ENCODE measurements at regions not wholly inside any gene's neighbourhood (a gene's known extent, or its start where the extent isn't known, plus 50 kb on each side); places are given as distances from the start of the nearest gene placed in this dataset.

- TF ChIP-seq IRF9 (CRISPR knock-in tag; IDR thresholded peaks at IDR 0.05; ENCODE audit: borderline replicate concordance) = 0 out of 2 replicates have a peak, but pooled peaks have one; percentile 37
- peak in 1 of 2 experiments; percentile 42; a peak in 1 of 4 replicates for TF ChIP-seq POLR2A (IDR thresholded peaks at IDR 0.05; ENCODE audit: insufficient read depth in 1 of 2, low read depth in 2 of 2, low read length in 2 of 2)
- no peak for TF ChIP-seq SRSF9 (IDR thresholded peaks at IDR 0.05; ENCODE audit: borderline replicate concordance, insufficient read depth, low read depth, low read length, poor library complexity, severe bottlenecking)
- TF ChIP-seq, protein P1, sequence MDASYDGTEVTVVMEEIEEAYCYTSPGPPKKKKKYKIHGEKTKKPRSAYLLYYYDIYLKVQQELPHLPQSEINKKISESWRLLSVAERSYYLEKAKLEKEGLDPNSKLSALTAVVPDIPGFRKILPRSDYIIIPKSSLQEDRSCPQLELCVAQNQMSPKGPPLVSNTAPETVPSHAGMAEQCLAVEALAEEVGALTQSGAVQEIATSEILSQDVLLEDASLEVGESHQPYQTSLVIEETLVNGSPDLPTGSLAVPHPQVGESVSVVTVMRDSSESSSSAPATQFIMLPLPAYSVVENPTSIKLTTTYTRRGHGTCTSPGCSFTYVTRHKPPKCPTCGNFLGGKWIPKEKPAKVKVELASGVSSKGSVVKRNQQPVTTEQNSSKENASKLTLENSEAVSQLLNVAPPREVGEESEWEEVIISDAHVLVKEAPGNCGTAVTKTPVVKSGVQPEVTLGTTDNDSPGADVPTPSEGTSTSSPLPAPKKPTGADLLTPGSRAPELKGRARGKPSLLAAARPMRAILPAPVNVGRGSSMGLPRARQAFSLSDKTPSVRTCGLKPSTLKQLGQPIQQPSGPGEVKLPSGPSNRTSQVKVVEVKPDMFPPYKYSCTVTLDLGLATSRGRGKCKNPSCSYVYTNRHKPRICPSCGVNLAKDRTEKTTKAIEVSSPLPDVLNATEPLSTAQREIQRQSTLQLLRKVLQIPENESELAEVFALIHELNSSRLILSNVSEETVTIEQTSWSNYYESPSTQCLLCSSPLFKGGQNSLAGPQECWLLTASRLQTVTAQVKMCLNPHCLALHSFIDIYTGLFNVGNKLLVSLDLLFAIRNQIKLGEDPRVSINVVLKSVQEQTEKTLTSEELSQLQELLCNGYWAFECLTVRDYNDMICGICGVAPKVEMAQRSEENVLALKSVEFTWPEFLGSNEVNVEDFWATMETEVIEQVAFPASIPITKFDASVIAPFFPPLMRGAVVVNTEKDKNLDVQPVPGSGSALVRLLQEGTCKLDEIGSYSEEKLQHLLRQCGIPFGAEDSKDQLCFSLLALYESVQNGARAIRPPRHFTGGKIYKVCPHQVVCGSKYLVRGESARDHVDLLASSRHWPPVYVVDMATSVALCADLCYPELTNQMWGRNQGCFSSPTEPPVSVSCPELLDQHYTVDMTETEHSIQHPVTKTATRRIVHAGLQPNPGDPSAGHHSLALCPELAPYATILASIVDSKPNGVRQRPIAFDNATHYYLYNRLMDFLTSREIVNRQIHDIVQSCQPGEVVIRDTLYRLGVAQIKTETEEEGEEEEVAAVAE (CRISPR knock-in tag; IDR thresholded peaks at IDR 0.05; ENCODE audit: borderline replicate concordance) = peak; percentile 84; the same call in 1 of the 2 replicates
- TF ChIP-seq RFXANK (CRISPR knock-in tag; IDR thresholded peaks at IDR 0.05) = no peak
- peak; percentile 89 for TF ChIP-seq NFKBIZ (CRISPR knock-in tag; IDR thresholded peaks at IDR 0.05)
- no peak for TF ChIP-seq ZNF607 (CRISPR knock-in tag; IDR thresholded peaks at IDR 0.05; ENCODE audit: borderline replicate concordance)
- 0 out of 2 replicates have a peak, but pooled peaks have one; percentile 53 for TF ChIP-seq ZNF280D (CRISPR knock-in tag; IDR thresholded peaks at IDR 0.05)
- no peak for TF ChIP-seq BATF2 (CRISPR knock-in tag; IDR thresholded peaks at IDR 0.05)
- TF ChIP-seq MYPOP (CRISPR knock-in tag; IDR thresholded peaks at IDR 0.05) = peak; percentile 16; the same call in 1 of the 2 replicates
- peak; percentile 92 for TF ChIP-seq MAX (IDR thresholded peaks at IDR 0.05)
- no peak for TF ChIP-seq HMGA1 (CRISPR knock-in tag; conservative IDR thresholded peaks at IDR 0.05)
- TF ChIP-seq PLRG1 (conservative IDR thresholded peaks at IDR 0.05) = no peak
- TF ChIP-seq ZNF619 (CRISPR knock-in tag; IDR thresholded peaks at IDR 0.05) = no peak
- no peak for TF ChIP-seq HNRNPL (IDR thresholded peaks at IDR 0.05; ENCODE audit: low read depth, low read length)
- TF ChIP-seq ATF5 (CRISPR knock-in tag; IDR thresholded peaks at IDR 0.05; ENCODE audit: low read depth) = no peak
- TF ChIP-seq THAP11 (CRISPR knock-in tag; IDR thresholded peaks at IDR 0.05) = peak; percentile 70
- no peak for TF ChIP-seq ZNF766 (CRISPR knock-in tag; IDR thresholded peaks at IDR 0.05; ENCODE audit: borderline replicate concordance)
- peak; percentile 74; the same call in 1 of the 2 replicates for TF ChIP-seq SIX1 (CRISPR knock-in tag; IDR thresholded peaks at IDR 0.05; ENCODE audit: borderline replicate concordance)
Measured at GRCh38 chr3:177824190-177824786, 627.0 kb upstream of the TBL1XR1 start (continued).
